ENCODE measurements at regions not wholly inside any gene's neighbourhood (a gene's known extent, or its start where the extent isn't known, plus 50 kb on each side); places are given as distances from the start of the nearest gene placed in this dataset.

DNA sequence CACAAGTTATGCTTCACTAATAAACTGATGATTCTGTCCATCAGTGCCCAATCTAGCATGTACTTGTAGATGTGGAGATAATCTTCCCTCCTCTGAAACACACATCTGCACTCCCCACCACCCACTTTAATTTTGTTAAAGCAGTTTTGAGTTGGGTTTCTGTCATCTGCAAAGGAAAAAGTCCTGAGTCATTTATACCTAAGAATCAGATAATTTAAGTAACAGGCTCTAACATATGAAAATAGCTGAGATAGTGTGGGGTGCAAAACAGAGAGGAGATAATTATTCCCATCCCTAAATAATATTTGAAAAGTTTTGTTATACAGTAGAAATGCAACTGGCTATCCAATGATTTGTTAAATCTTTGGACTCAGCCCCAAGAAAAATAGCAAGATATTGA lies 67.7 kb upstream of the ALOX12 start:
- no peaks in the 10 kb centered on the region for H3K23me2 ChIP-seq (ENCODE audit: low read depth, low read length)
- H2BK20ac ChIP-seq (ENCODE audit: low read length): no peak overlapping the region
- H3K4me2 ChIP-seq (ENCODE audit: insufficient read depth in 1 of 2, low read depth in 2 of 2, low read length in 2 of 2): no peak overlapping the region
- no peak overlapping the region for H3K27ac ChIP-seq (ENCODE audit: low read depth, low read length)
- H2BK120ac ChIP-seq (replicated peaks; ENCODE audit: low read depth, low read length): no peak overlapping the region
- no peak overlapping the region for H3K4me3 ChIP-seq (ENCODE audit: extremely low read depth in 1 of 4, insufficient read depth in 2 of 4, low read depth in 3 of 4, low read length in 4 of 4)
- H4K5ac ChIP-seq (ENCODE audit: insufficient read length, low read depth, low read length): no peak overlapping the region
- H3K56ac ChIP-seq (replicated peaks; ENCODE audit: insufficient read length, low read depth, low read length): no peak overlapping the region
- peaks cover 7 to 10% of the 10 kb centered on the region in 2 experiments; a peak in 2 of 4 replicates for H3K9me3 ChIP-seq (ENCODE audit: insufficient read depth in 2 of 2, low read depth in 1 of 2, low read length in 1 of 2)
- H4K91ac ChIP-seq (replicated peaks; ENCODE audit: insufficient read length, low read length): no peak overlapping the region
- no peak overlapping the region for H3K14ac ChIP-seq (ENCODE audit: insufficient read length)
- no peak overlapping the region for H2BK5ac ChIP-seq (ENCODE audit: low read depth, low read length)
- no peak for TF ChIP-seq YY1 (IDR thresholded peaks at IDR 0.05; ENCODE audit: low read depth, low read length)
- TF ChIP-seq SIX5 (IDR thresholded peaks at IDR 0.05; ENCODE audit: low read depth, low read length): no peak
- no peaks in the 10 kb centered on the region for H4K20me1 ChIP-seq (replicated peaks in 1 of 2; ENCODE audit: control insufficient read depth in 1 of 2, insufficient read depth in 2 of 2, low read length in 2 of 2)
- no peak for DNase-seq (ENCODE audit: low read depth in 1 of 2, low spot score in 2 of 2)
- no peaks in the 10 kb centered on the region for H3K27me3 ChIP-seq (replicated peaks in 1 of 4; ENCODE audit: control insufficient read depth in 3 of 4, extremely low read depth in 1 of 4, insufficient read depth in 3 of 4, low read length in 3 of 4)
- H2BK15ac ChIP-seq (ENCODE audit: low read length): no peak overlapping the region
- no peak overlapping the region for H3K23ac ChIP-seq (ENCODE audit: insufficient read length)
- no peaks in the 10 kb centered on the region for H3K79me2 ChIP-seq (ENCODE audit: control insufficient read depth in 1 of 2, insufficient read depth in 2 of 2, low read length in 2 of 2)
- FAIRE-seq: no peak
- H3K4me1 ChIP-seq (replicated peaks in 1 of 4; ENCODE audit: control insufficient read depth in 3 of 4, insufficient read depth in 4 of 4, low read length in 3 of 4): no peaks in the 10 kb centered on the region
- no peak overlapping the region for H3K18ac ChIP-seq (ENCODE audit: extremely low read depth, low read length)
- no peaks in the 10 kb centered on the region for H3K36me3 ChIP-seq (ENCODE audit: control insufficient read depth in 2 of 4, insufficient read depth in 4 of 4, low read length in 3 of 4)
- no peak overlapping the region for H2AK5ac ChIP-seq (ENCODE audit: low read depth, low read length)
- H4K8ac ChIP-seq (ENCODE audit: extremely low read depth, insufficient read depth, low read length): no peak overlapping the region
- POLR2A ChIA-PET (ENCODE audit: partially characterized antibody): no interaction called here
- no peak overlapping the region for H2AFZ ChIP-seq (ENCODE audit: low read length)
- CTCF ChIA-PET (ENCODE audit: partially characterized antibody): interaction anchor here (1.0 to 2.4 kb wide), 3 partner anchors 14 to 76 kb away, joined by 3 to 9 read pairs (median 7); no protein-coding TSS in a partner anchor
- no peak overlapping the region for H2BK12ac ChIP-seq (ENCODE audit: low read depth, low read length)
- no peak overlapping the region for H3K4ac ChIP-seq (replicated peaks; ENCODE audit: insufficient read length, low read depth, low read length)
- no peaks in the 10 kb centered on the region for H3K79me1 ChIP-seq (ENCODE audit: low read depth, low read length)
- H3K9ac ChIP-seq (replicated peaks in 1 of 4; ENCODE audit: extremely low read depth in 1 of 4, low read depth in 3 of 4, low read length in 3 of 4): no peak overlapping the region
